GM23248 (cell line): ENCODE measurements at regions not wholly inside any gene's neighbourhood (a gene's known extent, or its start where the extent isn't known, plus 50 kb on each side); places are given as distances from the start of the nearest gene placed in this dataset.
A peak's percentile ranks its signal among the peaks of the same experiment; 100 is the strongest.

Experiments used
- DNase-seq: peaks from one replicate; pipeline ENCODE4 v3.0.0-alpha.2; 2015
- H2AFZ ChIP-seq: fragments of 200-600 bp; sonication (generic); 2 replicates; pipeline ENCODE4 v1.6.1; 2016; ENCODE audit warnings: antibody characterized with exemption
- H3F3A ChIP-seq: fragments of 200-600 bp; sonication (generic); 2 replicates; pipeline ENCODE4 v1.6.1; 2016; ENCODE audit warnings: mild to moderate bottlenecking, antibody characterized with exemption, mixed run types; ENCODE audit not compliant: insufficient read depth
- H3K27ac ChIP-seq: fragments of 200-600 bp; sonication (generic); 2 replicates; pipeline ENCODE4 v1.5.1; 2016; ENCODE audit warnings: mild to moderate bottlenecking
- H3K27me3 ChIP-seq: fragments of 200-600 bp; sonication (generic); replicated peaks from 2 replicates; pipeline ENCODE4 v1.6.1; 2016; ENCODE audit warnings: mild to moderate bottlenecking; ENCODE audit not compliant: insufficient read depth
- H3K36me3 ChIP-seq: fragments of 200-600 bp; sonication (generic); 2 replicates; pipeline ENCODE4 v1.6.1; 2016; ENCODE audit warnings: low read depth, mild to moderate bottlenecking
- H3K4me1 ChIP-seq: fragments of 200-600 bp; sonication (generic); 2 replicates; pipeline ENCODE4 v1.6.1; 2016; ENCODE audit warnings: mild to moderate bottlenecking; ENCODE audit not compliant: insufficient read depth
- H3K4me2 ChIP-seq: fragments of 200-600 bp; sonication (generic); one replicate; pipeline ENCODE4 v1.6.1; 2016; ENCODE audit warnings: mild to moderate bottlenecking; ENCODE audit not compliant: unreplicated experiment
- H3K4me3 ChIP-seq: fragments of 200-600 bp; sonication (generic); 2 replicates; pipeline ENCODE4 v1.5.1; 2016; ENCODE audit warnings: mild to moderate bottlenecking
- H3K79me2 ChIP-seq: fragments of 200-600 bp; sonication (generic); 2 replicates; pipeline ENCODE4 v1.6.1; 2016; ENCODE audit warnings: mild to moderate bottlenecking; ENCODE audit not compliant: insufficient read depth
- H3K9ac ChIP-seq: fragments of 200-600 bp; sonication (generic); 2 replicates; pipeline ENCODE4 v1.6.1; 2016; ENCODE audit warnings: mild to moderate bottlenecking
- H3K9me2 ChIP-seq: fragments of 200-600 bp; sonication (generic); 2 replicates; pipeline ENCODE4 v1.6.1; 2016; ENCODE audit warnings: mixed run types, mild to moderate bottlenecking, moderate library complexity; ENCODE audit not compliant: insufficient read depth
- H3K9me3 ChIP-seq: fragments of 200-600 bp; sonication (generic); one replicate; pipeline ENCODE4 v1.6.1; 2017; ENCODE audit warnings: low read depth
- H4K20me1 ChIP-seq: fragments of 200-600 bp; sonication (generic); 2 replicates; pipeline ENCODE4 v1.6.0; 2016; ENCODE audit not compliant: insufficient read depth
- EZH2 ChIP-seq: fragments of 200-600 bp; sonication (generic); IDR thresholded peaks from 2 replicates; pipeline ENCODE4 v1.6.1; 2018; ENCODE audit warnings: antibody characterized with exemption, mild to moderate bottlenecking; ENCODE audit not compliant: insufficient read depth, poor library complexity, severe bottlenecking
- EZH2phosphoT487 ChIP-seq: fragments of 200-600 bp; sonication (generic); IDR thresholded peaks from 2 replicates; pipeline ENCODE4 v1.6.1; 2018; ENCODE audit warnings: antibody characterized with exemption, moderate library complexity, mild to moderate bottlenecking, low read depth; ENCODE audit not compliant: insufficient read depth
- WGBS, 2 experiments: methylation state at CpG; one replicate each; pipeline ENCODE4 v1.1.6; 2015 to 2017; ENCODE audit warnings: low lambda C conversion rate in 2 of 2, low coverage in 1 of 2; ENCODE audit errors: missing lambda C conversion rate in 2 of 2; 5-methylcytosine and 5-hydroxymethylcytosine counted together
- in situ Hi-C: fragments of 300-500 bp; cut with MboI; formaldehyde crosslinking; loops from 2 replicates; pipeline ENCODE4 v1.15.0; 2020

- DNase-seq, result no peak
Observed at GRCh38 chr9:105093685-105094084, 150.8 kb upstream of the SLC44A1 start.

DNA sequence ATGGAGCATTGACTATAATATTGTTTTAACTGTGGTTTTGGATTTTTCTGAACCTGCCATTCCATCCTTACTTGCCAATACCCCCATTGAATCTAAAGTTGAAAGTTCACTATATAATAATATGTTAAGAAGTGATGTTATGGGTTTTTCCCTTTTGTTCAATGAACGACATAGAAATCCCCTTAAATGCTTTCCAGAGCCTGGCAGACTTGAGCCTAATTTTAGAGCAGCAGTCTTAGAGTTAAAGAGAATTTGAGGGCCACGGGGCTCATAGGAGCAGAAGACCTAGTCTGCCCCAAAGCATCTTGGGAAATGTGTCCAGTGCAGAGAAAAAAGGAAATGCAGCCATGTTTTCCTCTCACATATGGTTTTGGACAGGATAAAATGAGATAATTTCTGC is 146.1 kb upstream of the SLC44A1 start:
- H3F3A ChIP-seq, result no peaks in the 10 kb centered on the region
- H3K9me2 ChIP-seq, result no peaks in the 10 kb centered on the region
- no peak overlapping the region for H3K4me2 ChIP-seq
- no peaks in the 10 kb centered on the region for H3K36me3 ChIP-seq
- no peaks in the 10 kb centered on the region for H3K9me3 ChIP-seq
- no peaks in the 10 kb centered on the region for H3K4me1 ChIP-seq
- in situ Hi-C loops, result no loop called here
- H3K27ac ChIP-seq, result no peak overlapping the region
- H2AFZ ChIP-seq, result no peak overlapping the region
- no peak overlapping the region for H3K4me3 ChIP-seq
- H3K9ac ChIP-seq, result no peak overlapping the region
- 62 to 71% methylated on average over 2 of the region's 2 CpGs for WGBS, 2 experiments
- no peak for TF ChIP-seq EZH2
- TF ChIP-seq EZH2phosphoT487, result no peak
- no peaks in the 10 kb centered on the region for H3K27me3 ChIP-seq
- H3K79me2 ChIP-seq, result no peaks in the 10 kb centered on the region
- H4K20me1 ChIP-seq, result no peaks in the 10 kb centered on the region
- no peak for DNase-seq

More at GRCh38 chr9:105093685-105094084, 150.8 kb upstream of the SLC44A1 start:
- Histone ChIP-seq H3K4me3 (no peak overlapping the region), H3K27ac (no peak overlapping the region), H3K27me3 (no peaks in the 10 kb centered on the region), H3K36me3 (no peaks in the 10 kb centered on the region), H3K79me2 (no peaks in the 10 kb centered on the region), H3K9me3 (no peaks in the 10 kb centered on the region), H3K4me1 (no peaks in the 10 kb centered on the region), H3K9ac (no peak overlapping the region), H3K4me2 (no peak overlapping the region), H2AFZ (no peak overlapping the region), H4K20me1 (no peaks in the 10 kb centered on the region), H3K9me2 (no peaks in the 10 kb centered on the region), H3F3A (no peaks in the 10 kb centered on the region)
- TF ChIP-seq EZH2 (no peak), EZH2phosphoT487 (no peak)
- in situ Hi-C loops, result no loop called here
- 80 to 89% methylated on average over 1 of the region's 1 CpG for WGBS, 2 experiments

DNA sequence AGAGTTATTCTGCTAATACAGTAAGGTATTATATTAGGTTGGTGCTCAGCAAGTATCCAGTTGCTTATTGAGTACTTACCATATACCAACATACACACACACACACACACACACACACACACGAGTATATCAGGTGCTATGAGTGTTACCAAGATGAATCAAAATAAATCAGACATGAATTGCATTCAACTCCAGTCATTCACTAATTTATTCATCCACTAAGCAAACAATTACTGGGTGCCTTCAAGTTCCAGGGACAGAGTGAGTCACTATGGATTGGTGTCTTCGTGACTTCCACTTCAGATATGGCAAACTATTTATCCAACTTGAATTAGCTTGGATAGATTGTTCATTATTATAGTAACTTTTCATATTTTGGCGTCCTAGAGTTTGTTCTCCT is 140.7 kb upstream of the SLC44A1 start:
- Histone ChIP-seq H3K4me3 (no peak overlapping the region), H3K9ac (no peak overlapping the region), H3F3A (no peaks in the 10 kb centered on the region), H3K4me2 (no peak overlapping the region), H3K36me3 (no peaks in the 10 kb centered on the region), H4K20me1 (no peaks in the 10 kb centered on the region), H3K27me3 (no peaks in the 10 kb centered on the region), H3K27ac (no peak overlapping the region), H3K9me3 (no peaks in the 10 kb centered on the region), H3K79me2 (no peaks in the 10 kb centered on the region), H2AFZ (no peak overlapping the region), H3K4me1 (no peaks in the 10 kb centered on the region), H3K9me2 (no peaks in the 10 kb centered on the region)
- WGBS, 2 experiments, result 61 to 64% methylated on average over 3 of the region's 3 CpGs
- TF ChIP-seq EZH2phosphoT487, result no peak
- no peak for TF ChIP-seq EZH2
- in situ Hi-C loops, result no loop called here
- DNase-seq, result peak; percentile 5

GRCh38 chr9:105114318-105114717 is 130.1 kb upstream of the SLC44A1 start:
- in situ Hi-C loops, result no loop called here

More at GRCh38 chr9:105114318-105114717, 130.1 kb upstream of the SLC44A1 start:
- Histone ChIP-seq H3K27ac (no peak overlapping the region), H3F3A (no peaks in the 10 kb centered on the region), H3K79me2 (no peaks in the 10 kb centered on the region), H3K9ac (no peak overlapping the region), H3K4me2 (no peak overlapping the region), H3K4me3 (no peak overlapping the region), H3K36me3 (no peaks in the 10 kb centered on the region), H3K4me1 (no peaks in the 10 kb centered on the region), H2AFZ (no peak overlapping the region), H3K9me2 (no peaks in the 10 kb centered on the region), H3K27me3 (no peaks in the 10 kb centered on the region), H3K9me3 (no peaks in the 10 kb centered on the region), H4K20me1 (no peaks in the 10 kb centered on the region)
- no peak for DNase-seq
- 88% methylated on average over 5 of the region's 5 CpGs for WGBS, 2 experiments
- TF ChIP-seq EZH2phosphoT487, result no peak
- no peak for TF ChIP-seq EZH2
